Gastrocnemius medialis (tissue), 4 donors: ENCODE measurements at regions not wholly inside any gene's neighbourhood (a gene's known extent, or its start where the extent isn't known, plus 50 kb on each side); places are given as distances from the start of the nearest gene placed in this dataset.

Experiments
- ATAC-seq, 2 donors: fragments of 150-250 bp; one replicate each; pipeline ENCODE4 v1.9.1; 2016
- DNase-seq, 2 donors: peaks; one replicate each; pipeline ENCODE4 v3.0.0-alpha.2; 2019
- H3K27ac ChIP-seq, 4 donors: fragments of 200-600 bp; sonication (generic); 1 replicate in 1 of 4; 2 replicates in 3 of 4; pipeline ENCODE4 v1.5.1; 2016 to 2018; ENCODE audit warnings: mild to moderate bottlenecking in 2 of 4, moderate library complexity in 1 of 4
- H3K27me3 ChIP-seq, 3 donors: fragments of 200-600 bp; sonication (generic) in 2 of 3; 1 replicate in 1 of 3; 2 replicates in 2 of 3; pipeline versions ENCODE4 v1.5.1 to v1.6.0; 2016 to 2019; ENCODE audit warnings: mild to moderate bottlenecking in 1 of 3, moderate library complexity in 1 of 3
- H3K36me3 ChIP-seq, 2 donors: fragments of 200-600 bp; sonication (generic) in 1 of 2; one replicate each; pipeline ENCODE4 v1.5.1; 2017 to 2018
- H3K4me1 ChIP-seq, 2 donors: fragments of 200-600 bp; sonication (generic) in 1 of 2; one replicate each; pipeline ENCODE4 v1.5.1; 2016 to 2017; ENCODE audit warnings: mild to moderate bottlenecking in 2 of 2
- H3K4me3 ChIP-seq, 4 donors: fragments of 200-600 bp; sonication (generic) in 3 of 4; 1 replicate in 1 of 4; 2 replicates in 3 of 4; pipeline ENCODE4 v1.5.1; 2016 to 2019; ENCODE audit warnings: mild to moderate bottlenecking in 2 of 4
- H3K9me3 ChIP-seq, 3 donors: fragments of 200-600 bp; sonication (generic) in 2 of 3; 1 replicate in 1 of 3; 2 replicates in 2 of 3; pipeline ENCODE4 v1.5.1; 2016 to 2019
- CTCF ChIP-seq, 5 experiments: fragments of 450-650 bp in 3 of 5; fragments of 200-600 bp in 2 of 5; sonication (generic) in 2 of 5; IDR thresholded peaks in 4 of 5; conservative IDR thresholded peaks in 1 of 5; 1 replicate in 4 of 5; 2 replicates in 1 of 5; pipeline ENCODE4 v1.5.1; 2016 to 2019; ENCODE audit warnings: antibody characterized with exemption in 5 of 5, mild to moderate bottlenecking in 3 of 5, moderate library complexity in 3 of 5
- POLR2A ChIP-seq, 2 donors: fragments of 450-650 bp; IDR thresholded peaks; one replicate each; pipeline ENCODE4 v1.6.1; 2017; ENCODE audit warnings: antibody characterized with exemption in 2 of 2, mild to moderate bottlenecking in 2 of 2, moderate library complexity in 2 of 2
- in situ Hi-C, 4 donors: fragments of 200-750 bp; cut with MboI; loops; one replicate each; pipeline versions ENCODE4 v1.15.0 to v1.8.0; 2017; ENCODE audit warnings: low sequenced_read_pairs in 4 of 4
- intact Hi-C: fragments of 100-400 bp; cut with DNase I; formaldehyde crosslinking; loops from one replicate; pipeline ENCODE4 v1.15.1; 2023; ENCODE audit warnings: low total_unique reads

- Histone ChIP-seq H3K4me1 (peaks cover 30 to 42% of the 10 kb centered on the region in 2 donors), H3K4me3 (no peak overlapping the region), H3K36me3 (no peaks in the 10 kb centered on the region), H3K27me3 (no peaks in the 10 kb centered on the region), H3K27ac (peak overlapping the region; percentile 13 to 69 (median 30)), H3K9me3 (no peaks in the 10 kb centered on the region)
- intact Hi-C loops = no loop called here
- in situ Hi-C loops = no loop called here
- TF ChIP-seq POLR2A (IDR thresholded peaks at IDR 0.05) = no peak
- DNase-seq = no peak
- ATAC-seq = no peak
Measured at GRCh38 chr2:217436386-217436785, 566.4 kb downstream of the TNS1 start.

- in situ Hi-C loops (no loop called here), intact Hi-C loops (loop anchor here (5.0 kb wide), 2 partner anchors 737 to 752 kb away; partner anchors contain the start of gene IGFBP5)
- peak overlapping the region in 3 of 4 donors; percentile 13 to 31 (median 29) for H3K4me3 ChIP-seq
Measured at GRCh38 chr2:217434180-217434975, 568.4 kb downstream of the TNS1 start.

GRCh38 chr2:217433522-217433921 is 569.3 kb downstream of the TNS1 start:
- H3K9me3 ChIP-seq = no peaks in the 10 kb centered on the region
- in situ Hi-C loops (no loop called here), intact Hi-C loops (loop anchor here (5.0 kb wide), 2 partner anchors 736 to 751 kb away; partner anchors contain the start of gene IGFBP5)
- H3K27me3 ChIP-seq = no peaks in the 10 kb centered on the region
- no peak for DNase-seq
- H3K4me3 ChIP-seq = peak overlapping the region in 3 of 4 donors; percentile 13 to 31 (median 29)
- peaks cover 31 to 50% of the 10 kb centered on the region in 2 donors for H3K4me1 ChIP-seq
- no peak for TF ChIP-seq CTCF (IDR thresholded peaks at IDR 0.05 in 4 of 5, conservative IDR thresholded peaks at IDR 0.05 in 1 of 5)
- TF ChIP-seq POLR2A (IDR thresholded peaks at IDR 0.05) = no peak
- peak overlapping the region; percentile 44 to 69 (median 58) for H3K27ac ChIP-seq
- no peaks in the 10 kb centered on the region for H3K36me3 ChIP-seq
- peak in 1 of 2 donors; percentile 22 for ATAC-seq

More at GRCh38 chr2:217434180-217434975, 568.4 kb downstream of the TNS1 start:
- Histone ChIP-seq H3K36me3 (no peaks in the 10 kb centered on the region), H3K4me1 (peaks cover 31 to 50% of the 10 kb centered on the region in 2 donors), H3K27me3 (no peaks in the 10 kb centered on the region), H3K9me3 (no peaks in the 10 kb centered on the region), H3K27ac (peak overlapping the region; percentile 52 to 69 (median 60))
- DNase-seq (peak; percentile 92), ATAC-seq (peak; percentile 99 to 100)
- TF ChIP-seq POLR2A (IDR thresholded peaks at IDR 0.05) (peak in 1 of 2 donors; percentile 7), CTCF (IDR thresholded peaks at IDR 0.05 in 4 of 5, conservative IDR thresholded peaks at IDR 0.05 in 1 of 5) (no peak)

DNA sequence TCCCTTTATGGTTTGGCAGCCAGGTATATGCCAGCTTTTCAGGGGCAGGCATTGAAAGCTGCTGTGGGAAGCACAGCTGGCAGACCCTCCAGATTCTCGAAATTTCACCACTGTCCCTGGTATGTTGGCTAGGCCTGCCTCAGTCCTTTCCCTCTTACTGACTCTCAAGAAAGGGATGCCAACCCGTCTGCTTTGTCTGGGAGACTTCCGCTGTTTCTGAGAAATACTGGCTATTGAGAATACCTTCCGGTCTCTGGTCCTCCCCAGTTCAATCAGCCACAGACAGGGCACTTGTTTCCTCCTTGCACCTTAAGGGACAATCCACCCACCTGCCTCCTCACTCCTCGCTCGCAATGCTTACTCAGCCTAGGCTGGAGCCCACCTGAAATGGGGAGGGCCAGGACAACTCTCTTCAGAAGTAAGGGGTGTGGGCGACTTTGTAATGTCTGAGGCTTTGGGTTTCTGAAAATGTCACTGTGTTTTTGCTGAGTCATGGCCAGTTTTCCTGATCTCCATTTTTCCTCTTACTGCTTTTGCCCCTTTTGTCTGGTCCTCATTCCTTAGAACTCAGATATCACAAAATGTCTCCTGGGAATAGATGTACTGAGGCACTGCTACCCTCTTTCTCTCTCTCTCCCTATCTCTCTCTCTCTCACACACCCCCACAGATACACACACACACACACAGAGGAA is 571.1 kb downstream of the TNS1 start:
- DNase-seq = no peak
- Histone ChIP-seq H3K27me3 (no peaks in the 10 kb centered on the region), H3K27ac (no peak overlapping the region), H3K36me3 (no peaks in the 10 kb centered on the region), H3K4me1 (peaks cover 31 to 47% of the 10 kb centered on the region in 2 donors), H3K9me3 (no peaks in the 10 kb centered on the region), H3K4me3 (no peak overlapping the region)
- in situ Hi-C loops (no loop called here), intact Hi-C loops (loop anchor here (5.0 kb wide), 2 partner anchors 734 to 749 kb away; partner anchors contain the start of gene IGFBP5)
- ATAC-seq = no peak
- TF ChIP-seq CTCF (IDR thresholded peaks at IDR 0.05 in 4 of 5, conservative IDR thresholded peaks at IDR 0.05 in 1 of 5) = no peak
- TF ChIP-seq POLR2A (IDR thresholded peaks at IDR 0.05) = no peak
